GM18498 (cell line): ENCODE measurements at regions not wholly inside any gene's neighbourhood (a gene's known extent, or its start where the extent isn't known, plus 50 kb on each side); places are given as distances from the start of the nearest gene placed in this dataset.

Experiments used
- ATAC-seq: cut with Tn5 transposase; IDR thresholded peaks from one replicate; pipeline ENCODE4 v1.9.1; 2021; ENCODE audit warnings: mild to moderate bottlenecking, moderate library complexity; ENCODE audit not compliant: unreplicated experiment

DNA sequence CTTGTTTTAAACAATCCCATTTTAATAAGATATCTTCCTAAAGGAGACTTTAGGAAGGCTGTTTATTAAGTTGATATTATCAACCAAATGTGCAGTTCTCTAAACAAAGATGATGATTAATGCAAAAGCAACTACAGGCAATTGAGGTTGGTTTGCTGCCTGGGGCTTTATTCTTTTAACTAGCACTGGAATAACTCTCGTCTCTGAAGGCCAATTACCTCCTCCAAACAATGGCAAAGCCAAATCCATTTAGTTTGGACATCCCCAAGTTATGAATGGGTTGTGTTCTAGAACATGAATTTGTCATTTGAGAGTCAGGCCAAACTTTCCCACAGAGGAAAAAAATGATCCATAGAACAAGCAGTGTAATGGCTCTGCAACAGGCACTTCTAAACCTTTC lies 114.1 kb downstream of the SLC16A9 start:
- ATAC-seq: no peak

DNA sequence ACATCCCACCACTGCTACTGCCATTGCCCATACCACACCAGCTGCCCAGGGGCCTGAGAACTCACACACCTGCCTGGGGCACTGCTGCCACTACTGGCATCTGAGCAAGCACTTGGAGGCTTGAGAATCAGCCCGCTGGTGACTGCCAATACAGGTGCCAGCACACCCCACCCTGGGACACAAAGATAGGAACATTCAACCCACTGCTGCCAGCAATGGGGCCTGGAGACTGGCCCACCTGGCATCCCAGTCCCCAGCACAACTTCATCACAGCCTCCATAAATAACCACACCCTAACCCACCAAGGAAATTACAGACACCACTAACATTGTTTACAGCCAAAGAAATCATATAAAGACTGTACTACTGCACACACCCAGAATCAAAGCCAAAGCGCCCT lies 115.9 kb downstream of the SLC16A9 start:
- ATAC-seq: no peak

DNA sequence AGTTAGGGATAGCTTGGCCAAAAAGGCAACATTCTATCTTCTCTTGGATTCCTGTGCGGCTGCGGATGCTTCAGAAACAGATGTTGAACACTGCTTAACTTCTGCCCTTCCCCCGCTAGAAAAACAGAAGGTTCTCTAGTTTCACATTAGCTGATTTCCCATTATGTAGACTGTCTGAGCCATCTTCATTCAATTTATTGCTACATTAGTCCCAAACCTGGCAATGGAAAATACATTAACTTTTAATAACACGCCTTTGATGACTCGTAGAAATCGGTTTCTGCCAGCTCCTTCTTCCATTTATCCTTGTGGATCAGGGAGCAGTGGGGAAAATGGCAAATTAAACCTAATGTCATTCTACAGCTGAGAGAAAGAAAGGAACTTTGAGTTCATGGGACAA lies 119.9 kb downstream of the SLC16A9 start:
- no peak for ATAC-seq

DNA sequence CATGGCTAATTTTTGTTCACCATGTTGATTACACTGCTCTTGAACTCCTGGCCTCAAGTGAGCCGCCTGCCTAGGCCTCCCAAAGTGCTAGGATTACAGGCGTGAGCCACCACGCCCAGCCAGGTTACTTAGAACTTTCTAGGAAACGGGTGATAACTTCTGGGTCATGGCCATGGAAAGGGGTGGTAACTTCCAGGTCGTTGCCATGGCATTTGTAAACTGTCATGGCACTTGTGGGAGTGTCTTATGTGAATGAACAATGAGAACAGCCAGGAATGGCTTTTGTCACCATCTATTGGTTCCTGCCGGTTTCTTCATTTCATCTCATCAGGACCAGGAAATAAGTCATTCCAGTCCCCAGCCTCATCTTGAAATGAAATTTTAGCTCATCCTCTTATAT lies 120.9 kb downstream of the SLC16A9 start:
- ATAC-seq: no peak

DNA sequence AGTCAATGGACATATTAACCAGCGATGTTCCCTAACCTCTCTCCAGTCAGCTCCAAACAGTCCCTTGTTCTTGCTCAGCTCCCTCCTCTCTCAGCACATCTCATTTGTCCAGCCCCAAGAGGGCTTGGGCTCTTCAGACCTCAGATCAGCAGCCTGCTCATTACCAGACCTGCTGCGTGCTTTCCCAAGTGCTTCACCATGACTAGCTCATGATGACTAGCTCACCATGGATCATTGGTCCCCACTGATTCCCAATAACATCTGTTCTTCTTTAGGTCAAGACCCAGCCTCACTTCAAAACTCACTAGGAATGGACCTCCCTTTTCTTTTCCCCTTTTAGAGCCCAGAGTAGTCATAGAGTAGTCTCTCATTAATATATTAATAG lies 121.9 kb downstream of the SLC16A9 start:
- ATAC-seq: no peak

DNA sequence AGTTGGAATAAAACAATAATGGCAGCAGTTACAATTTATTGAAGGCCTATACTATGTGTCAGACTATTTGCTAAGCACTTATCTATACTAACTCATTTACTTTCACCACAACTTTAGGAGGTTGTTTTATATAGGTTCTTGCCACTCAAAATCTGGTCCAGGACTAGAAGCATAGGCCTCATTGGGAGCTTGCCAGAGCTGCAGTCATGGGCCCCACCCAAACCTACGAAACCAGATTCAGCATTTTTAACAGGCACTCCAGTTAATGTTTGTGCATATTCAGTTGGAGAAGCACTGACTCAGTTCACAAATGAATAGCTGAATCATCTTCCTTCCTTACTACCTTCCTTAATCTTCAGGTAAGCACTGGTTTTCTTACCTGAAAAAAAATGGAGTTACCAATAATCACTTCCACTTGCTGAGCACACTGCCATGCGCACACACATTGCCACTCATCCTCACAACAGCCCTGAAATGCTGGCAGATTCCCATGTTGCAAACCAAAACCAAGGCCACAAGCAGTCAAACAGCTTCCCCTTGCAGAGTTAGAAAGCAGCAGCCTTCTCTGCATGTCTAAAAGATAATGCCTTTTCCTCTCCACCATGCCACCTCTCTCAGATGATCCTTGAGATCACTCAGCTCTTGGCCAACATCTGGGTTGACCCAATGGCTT lies 122.4 kb downstream of the SLC16A9 start:
- ATAC-seq: no peak

DNA sequence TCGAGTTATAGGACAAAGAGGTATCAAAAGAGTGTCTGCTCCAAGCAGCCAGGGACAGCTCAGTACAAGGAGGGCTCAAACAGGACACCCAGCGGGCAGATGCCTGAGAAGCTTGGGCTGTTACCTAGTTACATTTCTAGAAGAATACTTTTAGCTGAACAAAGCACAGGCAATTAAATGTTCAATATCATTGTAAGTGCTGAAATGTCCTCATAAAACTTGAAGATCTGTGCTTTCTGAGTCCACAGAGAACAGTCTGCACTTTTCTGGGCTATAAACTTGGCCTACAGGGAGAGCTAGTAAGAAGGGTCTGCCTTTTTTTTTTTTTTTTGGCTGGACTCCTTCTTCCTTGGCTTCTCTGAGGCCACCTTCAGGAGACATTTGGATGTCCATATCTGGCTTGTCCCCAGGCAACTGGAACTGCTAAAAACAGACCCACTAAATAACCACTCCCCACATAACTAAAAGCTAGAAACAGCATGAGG lies 123.2 kb downstream of the SLC16A9 start:
- no peak for ATAC-seq

DNA sequence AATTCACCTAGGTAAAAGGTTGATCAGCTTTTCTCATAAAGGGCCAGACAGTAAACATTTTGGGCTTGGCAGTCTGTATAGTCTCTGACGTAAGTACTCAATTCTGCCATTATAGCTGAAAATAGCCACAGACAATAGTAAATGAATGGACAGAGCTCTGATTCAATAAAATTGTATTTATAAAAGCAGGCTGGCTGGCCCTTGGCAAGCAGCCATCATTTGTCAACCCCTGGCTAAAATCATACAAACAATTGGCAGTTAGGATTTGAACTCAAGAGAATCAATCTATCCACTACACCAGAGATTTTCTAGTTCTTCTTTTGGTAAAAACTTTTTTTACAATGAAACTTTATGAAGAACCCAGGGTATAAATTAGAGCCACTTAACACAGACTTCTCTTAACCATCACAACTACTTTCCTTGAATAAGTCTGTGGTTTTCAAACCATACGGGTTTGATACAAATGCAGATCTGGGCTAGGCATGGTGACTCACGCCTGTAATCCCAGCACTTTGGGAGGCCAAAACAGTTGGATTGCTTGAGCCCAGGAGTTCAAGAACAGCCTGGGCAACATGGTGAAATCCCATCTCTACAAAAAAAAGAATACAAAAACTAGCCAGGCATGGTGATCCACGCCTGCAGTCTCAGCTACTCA lies 124.5 kb downstream of the SLC16A9 start:
- no peak for ATAC-seq

DNA sequence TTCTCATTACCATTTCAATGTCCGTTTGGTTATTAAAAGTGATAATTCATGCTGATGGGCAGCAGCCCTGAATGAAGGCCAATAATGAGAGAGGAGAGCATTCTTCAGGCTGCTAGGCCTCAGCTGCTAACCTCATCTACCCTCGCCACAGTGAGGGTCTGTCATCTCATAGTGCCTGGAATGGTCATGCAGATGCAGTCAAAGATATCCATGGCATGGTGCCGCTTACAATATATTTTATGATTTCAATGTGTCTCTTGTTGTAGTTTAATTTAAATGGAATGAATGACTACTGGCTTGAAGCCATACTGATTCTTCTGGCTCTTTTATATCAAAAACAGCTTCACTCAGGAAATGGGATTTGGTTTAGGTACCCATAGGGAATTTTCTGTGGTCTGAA lies 126.9 kb downstream of the SLC16A9 start:
- ATAC-seq: no peak

DNA sequence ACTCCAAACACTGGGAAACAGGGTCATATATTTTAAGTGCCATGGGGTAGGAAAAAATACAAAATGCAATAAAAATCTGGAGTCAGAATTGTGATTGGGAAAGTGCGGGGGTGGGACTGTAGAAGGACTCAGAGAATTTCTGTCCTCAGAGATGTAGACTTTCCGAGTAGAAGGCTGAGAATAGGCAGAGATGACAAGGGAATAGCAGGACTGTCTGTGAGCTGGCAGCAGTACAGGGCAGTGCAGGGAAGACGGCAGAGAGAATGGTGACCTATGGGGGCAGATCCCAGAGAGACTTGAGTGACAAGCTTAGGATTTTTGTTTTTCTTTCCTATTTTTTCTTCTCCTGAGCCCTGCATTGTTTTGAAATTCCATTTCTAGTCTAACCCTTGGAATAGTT lies 127.6 kb downstream of the SLC16A9 start:
- ATAC-seq: no peak

DNA sequence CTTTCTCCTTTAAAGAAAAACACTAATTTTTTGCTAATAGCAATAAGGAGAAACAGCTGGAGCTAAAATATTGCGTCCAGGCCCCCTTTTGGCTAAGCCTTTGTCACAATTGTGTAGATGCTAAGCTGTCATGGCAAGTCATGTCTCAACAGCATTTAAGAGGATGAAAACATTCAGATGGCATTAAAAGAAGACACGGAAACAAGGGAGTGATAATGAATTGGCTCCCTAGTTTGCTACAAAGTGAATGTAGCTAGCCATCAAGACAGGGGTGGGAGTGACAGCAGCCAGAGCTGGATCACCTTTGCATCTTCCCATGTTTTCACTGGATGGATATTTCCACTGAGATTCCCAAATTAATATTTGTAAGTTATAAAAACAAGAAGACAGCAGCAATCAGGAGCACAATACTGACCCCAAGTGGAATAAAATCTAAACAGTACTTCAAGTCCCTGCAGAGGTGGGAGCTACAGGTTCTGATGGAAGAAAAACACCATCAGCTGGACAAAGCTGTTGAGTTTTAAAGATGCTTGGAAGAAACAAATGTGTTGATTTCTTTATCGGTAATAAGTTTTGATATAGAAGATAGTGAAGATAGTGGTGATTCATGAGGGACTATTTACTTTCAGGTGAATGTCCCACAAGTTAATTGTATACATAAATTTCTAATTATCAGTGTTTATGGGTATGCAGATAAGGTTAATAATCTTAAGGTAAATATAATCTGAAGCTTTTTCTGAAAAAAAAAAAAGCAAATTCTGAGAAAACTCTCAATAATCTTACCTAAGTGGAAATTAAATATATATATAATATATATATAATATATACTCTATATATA lies 129.4 kb downstream of the SLC16A9 start:
- no peak for ATAC-seq

DNA sequence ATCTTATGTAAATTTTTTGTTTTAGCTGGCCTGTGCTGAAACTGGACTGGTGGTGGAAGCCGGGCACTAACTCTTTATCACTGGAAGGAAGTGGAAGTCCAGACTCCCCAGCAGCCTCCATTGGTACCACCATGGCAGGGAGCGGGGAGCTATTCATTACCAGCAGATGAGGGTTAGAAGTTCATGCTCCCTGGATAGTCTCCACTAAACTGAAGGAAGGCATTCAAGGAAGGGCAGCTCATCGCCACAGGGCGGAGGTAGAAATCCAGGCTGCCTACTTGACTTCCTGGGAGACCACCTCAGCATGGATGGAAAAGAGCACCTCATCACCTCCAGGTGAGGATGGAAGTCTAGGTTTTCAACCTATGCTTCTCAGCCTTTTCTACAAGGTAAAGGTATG lies 130.9 kb downstream of the SLC16A9 start:
- ATAC-seq: no peak

DNA sequence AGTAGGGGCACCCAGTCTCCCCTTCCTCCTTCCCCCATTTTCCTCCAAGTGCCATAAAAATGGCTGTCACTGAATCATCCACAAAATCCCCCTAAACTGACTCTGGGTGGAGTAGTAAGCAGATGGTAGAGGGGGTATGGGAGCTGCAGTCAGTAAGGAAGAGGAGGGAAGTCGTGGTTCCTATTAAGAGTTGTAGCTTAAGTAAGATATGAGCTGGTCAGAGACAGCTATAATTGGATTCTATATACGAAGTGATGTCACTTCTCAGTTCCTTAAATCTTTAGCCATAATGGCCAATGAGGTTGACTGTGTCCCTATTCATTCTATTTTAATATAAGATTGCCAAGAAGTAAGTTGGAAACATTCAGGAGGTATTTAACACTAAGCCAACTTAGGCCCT lies 131.7 kb downstream of the SLC16A9 start:
- peak; percentile 51 for ATAC-seq

DNA sequence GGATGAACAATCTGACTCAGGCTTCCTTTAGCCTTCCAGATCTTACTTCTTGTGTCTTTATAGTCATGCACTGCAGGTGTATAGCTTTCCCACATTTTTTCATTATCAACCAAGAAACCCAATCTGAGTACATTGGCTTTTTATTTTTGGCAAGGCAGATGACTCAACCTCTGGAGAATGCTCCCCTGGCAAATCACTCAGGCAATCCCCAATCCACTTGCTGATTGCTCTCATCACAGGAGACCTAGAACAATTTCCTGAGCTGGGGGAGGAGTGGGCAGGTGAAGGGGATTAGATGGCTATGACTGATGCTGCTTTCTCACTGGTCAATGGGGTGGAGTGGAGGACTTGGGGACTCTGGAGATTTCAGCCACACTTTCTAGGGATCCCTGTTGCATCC lies 134.4 kb downstream of the SLC16A9 start:
- ATAC-seq: no peak

DNA sequence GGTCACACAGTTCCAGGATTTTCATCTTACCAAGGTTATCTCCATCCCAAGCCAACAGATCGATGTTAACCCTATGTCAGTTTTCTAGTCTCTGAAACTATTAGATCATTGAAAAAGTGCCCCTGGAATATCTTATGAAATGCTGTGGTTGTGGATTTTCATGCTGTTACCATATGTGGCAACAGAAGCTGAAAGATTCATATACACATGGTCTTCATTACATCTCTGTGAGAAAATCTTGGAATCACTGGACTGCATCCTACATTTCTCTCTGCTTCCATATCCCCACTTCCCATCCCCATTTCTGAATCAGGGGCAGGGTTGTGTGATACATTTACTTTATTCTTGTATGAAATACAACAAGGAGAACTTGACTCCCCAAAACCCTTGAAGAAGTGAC lies 146.1 kb downstream of the SLC16A9 start:
- no peak for ATAC-seq

DNA sequence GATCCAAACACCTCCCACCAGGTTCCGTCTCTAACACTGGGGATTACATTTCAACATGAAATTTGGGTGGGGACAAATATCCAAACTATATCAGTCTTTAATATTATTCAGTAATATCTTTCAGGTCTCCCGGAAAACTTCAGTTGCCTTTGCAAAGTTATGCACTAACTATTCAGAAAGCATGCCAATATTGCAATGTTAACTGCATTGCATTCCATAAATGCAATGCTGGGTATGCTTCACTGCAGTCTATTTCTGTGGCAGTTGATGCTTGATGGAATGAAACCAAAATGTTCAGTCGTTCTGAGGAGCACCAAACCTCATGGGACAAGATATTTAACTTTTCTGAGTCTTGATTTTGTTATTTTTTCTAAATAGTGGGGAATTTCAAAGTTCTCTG lies 147.5 kb downstream of the SLC16A9 start:
- no peak for ATAC-seq

DNA sequence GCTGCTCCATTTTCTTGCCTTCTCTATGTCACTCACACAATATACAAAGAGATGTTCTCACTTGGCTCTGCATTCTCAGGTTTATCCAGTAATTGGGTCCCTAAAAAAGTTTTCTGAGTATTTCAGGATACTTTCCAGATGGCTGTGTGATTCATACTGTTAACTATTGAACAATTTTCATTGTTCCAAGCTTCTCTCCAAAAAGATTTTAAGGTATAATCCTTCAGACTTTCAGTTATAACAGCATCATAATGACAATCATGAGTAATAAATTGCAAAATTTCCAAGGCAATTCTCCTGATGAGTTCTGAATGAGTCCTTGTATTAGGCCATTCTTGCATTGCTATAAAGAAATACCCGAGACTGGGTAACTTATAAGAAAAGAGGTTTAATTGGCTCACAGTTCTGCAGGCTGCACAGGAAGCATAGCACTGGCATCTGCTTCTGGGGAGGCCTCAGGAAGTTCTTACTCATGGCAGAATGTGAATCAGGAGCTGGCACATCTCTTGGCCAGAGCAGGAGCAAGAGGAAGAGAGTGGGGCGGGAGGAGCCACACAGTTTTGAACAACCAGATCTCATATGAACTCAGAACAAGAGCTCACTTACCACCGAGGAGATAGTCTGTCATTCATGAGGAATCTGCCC lies 148.1 kb downstream of the SLC16A9 start:
- ATAC-seq: no peak

DNA sequence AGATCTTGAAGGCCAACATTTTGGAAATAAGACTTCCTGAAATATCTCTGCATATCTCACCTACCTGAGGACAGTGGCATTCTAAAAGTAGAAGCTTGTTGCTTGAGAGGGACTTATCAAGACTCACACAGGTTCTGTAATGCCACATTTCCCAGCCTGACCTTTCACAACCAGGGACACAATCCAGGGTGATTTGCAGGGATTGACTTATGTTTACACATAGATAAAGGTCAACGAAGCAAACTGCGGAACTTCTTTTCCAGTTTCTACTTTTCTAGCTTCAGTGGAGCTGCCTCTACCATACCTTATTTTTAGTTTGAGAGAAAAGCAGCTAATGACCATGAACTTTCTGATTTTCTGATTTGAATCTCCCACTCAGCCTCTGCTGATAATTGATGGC lies 148.7 kb downstream of the SLC16A9 start:
- no peak for ATAC-seq

DNA sequence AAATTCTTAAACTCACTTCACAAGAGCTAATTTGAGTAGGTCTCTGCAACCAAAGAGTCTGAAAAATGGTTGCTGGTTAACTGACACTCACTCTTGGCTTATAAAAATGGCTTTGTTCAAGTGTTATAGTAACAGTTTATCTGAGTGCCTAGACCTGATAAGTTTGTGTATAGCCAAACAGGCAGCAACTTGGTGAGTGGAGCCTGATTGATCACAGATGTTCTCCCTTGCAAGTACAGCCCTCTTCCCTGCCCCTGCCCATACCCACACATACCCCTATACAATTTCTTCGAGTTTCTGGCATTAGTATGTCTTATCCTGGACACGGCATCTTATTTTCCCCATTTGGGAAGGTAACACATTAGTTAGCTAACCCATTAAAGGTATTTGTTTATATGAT lies 149.5 kb downstream of the SLC16A9 start:
- ATAC-seq: no peak

DNA sequence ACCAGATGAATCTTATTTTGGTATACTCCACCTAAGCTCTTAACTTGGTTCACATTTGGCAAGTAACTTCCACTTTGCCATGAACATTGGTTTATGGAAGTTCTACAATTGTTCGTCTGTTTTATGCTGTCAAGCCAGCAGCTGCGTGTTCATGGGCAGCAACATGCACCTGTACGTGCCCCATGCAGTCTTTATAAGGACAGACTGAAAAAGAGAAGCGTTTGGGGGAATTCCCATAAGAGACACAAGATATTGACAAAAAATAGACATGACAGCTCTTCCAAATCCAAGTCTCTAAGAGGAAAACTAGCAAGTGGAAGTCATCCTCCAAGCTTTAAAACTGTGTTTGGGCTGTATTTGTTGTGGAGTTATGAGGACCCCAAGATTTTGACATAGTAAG lies 151.6 kb downstream of the SLC16A9 start:
- no peak for ATAC-seq

DNA sequence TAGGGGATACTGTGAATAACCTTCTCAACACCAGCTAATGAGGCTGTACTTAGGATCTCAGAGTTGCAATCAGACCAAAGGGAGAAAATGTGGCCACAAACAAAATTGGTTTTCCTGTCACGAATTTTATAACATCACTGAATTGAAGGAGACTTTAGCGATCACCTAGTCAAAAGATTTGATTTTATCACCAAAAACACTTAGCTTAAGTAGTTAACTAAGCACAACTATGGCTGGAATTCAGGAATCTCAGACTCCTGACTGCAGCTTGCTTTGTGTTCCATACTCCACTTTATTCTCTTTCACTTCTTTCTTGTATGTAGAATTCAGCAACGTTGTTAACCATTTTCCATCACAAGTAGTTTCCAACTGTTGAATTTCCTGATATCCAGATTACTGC lies 152.0 kb downstream of the SLC16A9 start:
- ATAC-seq: no peak
